ENCODE measurements at regions not wholly inside any gene's neighbourhood (a gene's known extent, or its start where the extent isn't known, plus 50 kb on each side); places are given as distances from the start of the nearest gene placed in this dataset.

DNA sequence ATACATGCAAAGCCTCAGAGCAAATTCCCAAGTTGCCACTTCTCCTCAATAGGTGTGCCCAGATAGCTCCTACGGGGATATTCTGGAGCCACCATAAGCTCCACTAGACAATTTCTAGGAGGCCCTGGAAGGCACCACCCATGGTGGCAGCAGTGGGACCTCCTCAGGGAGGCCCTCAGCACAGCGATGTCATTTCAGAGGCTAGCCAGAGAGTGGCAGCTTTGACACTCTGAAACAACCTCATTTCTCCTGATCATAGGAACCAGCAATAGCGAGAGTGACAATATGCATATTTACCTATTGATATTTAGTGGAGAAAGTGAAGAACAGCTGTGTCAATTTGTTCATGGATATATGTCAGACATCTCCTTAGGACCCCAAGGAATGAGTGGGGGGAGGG is 612.3 kb downstream of the SOX5 start:
- TF ChIP-seq CTCF (IDR thresholded peaks at IDR 0.05) (no peak), POLR2A (IDR thresholded peaks at IDR 0.05) (no peak)

All from testis (tissue), 2 donors.